ENCODE measurements at regions not wholly inside any gene's neighbourhood (a gene's known extent, or its start where the extent isn't known, plus 50 kb on each side); places are given as distances from the start of the nearest gene placed in this dataset.

DNA sequence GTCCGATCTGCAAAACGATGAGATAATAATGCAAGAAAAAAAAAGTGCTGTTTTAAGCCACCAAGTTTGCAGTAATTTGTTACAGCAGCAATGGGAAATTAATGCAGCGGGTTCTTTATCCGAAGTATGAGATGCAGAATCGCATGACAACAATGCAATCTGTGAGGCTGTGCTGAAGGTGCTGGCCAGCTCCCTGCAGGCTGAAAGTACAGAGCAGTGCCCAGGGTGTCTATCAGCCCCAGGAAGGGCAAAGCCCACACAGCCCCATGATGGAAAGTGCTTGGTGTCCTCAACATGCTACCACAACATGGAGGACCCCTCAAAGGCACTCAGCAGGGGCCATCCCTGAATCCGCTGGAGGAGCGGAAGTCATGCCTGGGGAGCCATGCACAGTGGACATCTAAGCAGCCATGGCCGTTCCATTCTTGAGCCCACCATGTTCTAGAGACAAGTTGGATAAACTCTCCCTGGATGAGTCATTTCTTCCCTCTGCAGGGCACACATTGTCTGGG, 199.5 kb upstream of the PFKP start:
- H3K9me2 ChIP-seq (ENCODE audit: insufficient read depth, low read length): no peaks in the 10 kb centered on the region
- intact Hi-C loops (cut with micrococcal nuclease; ENCODE audit: unreplicated experiment): no loop called here
- no peaks in the 10 kb centered on the region for H3K9me3 ChIP-seq (ENCODE audit: low read length)
- no TSS peak for BruUV-seq (replicated peaks)
- TF ChIP-seq, protein P1, sequence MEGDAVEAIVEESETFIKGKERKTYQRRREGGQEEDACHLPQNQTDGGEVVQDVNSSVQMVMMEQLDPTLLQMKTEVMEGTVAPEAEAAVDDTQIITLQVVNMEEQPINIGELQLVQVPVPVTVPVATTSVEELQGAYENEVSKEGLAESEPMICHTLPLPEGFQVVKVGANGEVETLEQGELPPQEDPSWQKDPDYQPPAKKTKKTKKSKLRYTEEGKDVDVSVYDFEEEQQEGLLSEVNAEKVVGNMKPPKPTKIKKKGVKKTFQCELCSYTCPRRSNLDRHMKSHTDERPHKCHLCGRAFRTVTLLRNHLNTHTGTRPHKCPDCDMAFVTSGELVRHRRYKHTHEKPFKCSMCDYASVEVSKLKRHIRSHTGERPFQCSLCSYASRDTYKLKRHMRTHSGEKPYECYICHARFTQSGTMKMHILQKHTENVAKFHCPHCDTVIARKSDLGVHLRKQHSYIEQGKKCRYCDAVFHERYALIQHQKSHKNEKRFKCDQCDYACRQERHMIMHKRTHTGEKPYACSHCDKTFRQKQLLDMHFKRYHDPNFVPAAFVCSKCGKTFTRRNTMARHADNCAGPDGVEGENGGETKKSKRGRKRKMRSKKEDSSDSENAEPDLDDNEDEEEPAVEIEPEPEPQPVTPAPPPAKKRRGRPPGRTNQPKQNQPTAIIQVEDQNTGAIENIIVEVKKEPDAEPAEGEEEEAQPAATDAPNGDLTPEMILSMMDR (conservative IDR thresholded peaks at IDR 0.05; ENCODE audit: low read length): no peak
- TF ChIP-seq EZH2phosphoT487 (IDR thresholded peaks at IDR 0.05; ENCODE audit: borderline replicate concordance, low read depth, low read length): no peak
- no peaks in the 10 kb centered on the region for H3K4me1 ChIP-seq (ENCODE audit: insufficient read depth, low read length, poor library complexity, severe bottlenecking)
- ChIA-PET CTCF (ENCODE audit: unreplicated experiment) (no interaction called here), POLR2A (no interaction called here)
- no peaks in the 10 kb centered on the region for H4K20me1 ChIP-seq (ENCODE audit: insufficient read depth, low read length)
- no peaks in the 10 kb centered on the region for H3K36me3 ChIP-seq (ENCODE audit: insufficient read depth, low read length)
- H3K27ac ChIP-seq (ENCODE audit: low read depth, low read length, poor library complexity, severe bottlenecking): no peak overlapping the region
- no peak for DNase-seq (ENCODE audit: low spot score)
- H3K4me3 ChIP-seq (ENCODE audit: low read depth, low read length, poor library complexity, severe bottlenecking): no peak overlapping the region
- no peaks in the 10 kb centered on the region for H3K79me2 ChIP-seq (ENCODE audit: insufficient read depth, low read depth, low read length)
- H2AFZ ChIP-seq (ENCODE audit: low read length): no peak overlapping the region
- no peak overlapping the region for H3K4me2 ChIP-seq (ENCODE audit: low read length)

DNA sequence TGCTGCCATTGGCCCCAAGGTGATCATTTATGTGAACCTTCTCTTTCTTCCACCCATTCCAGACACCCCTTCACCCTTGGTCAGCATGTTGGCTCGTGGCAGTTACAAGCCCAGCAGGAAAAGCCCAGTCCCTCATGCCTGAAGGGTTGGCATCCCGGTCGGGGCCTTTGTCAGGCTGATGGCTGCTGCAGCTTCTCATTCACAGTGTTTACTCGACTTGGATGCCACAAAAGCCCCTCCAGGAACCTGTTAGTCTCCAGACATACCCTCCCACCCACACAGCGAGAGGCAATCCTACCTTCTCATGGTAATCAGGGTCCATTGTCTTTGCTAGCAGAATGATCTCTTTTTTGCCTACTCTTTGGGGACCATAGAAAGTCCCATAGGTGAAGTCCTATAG, 200.8 kb upstream of the PFKP start:
- Histone ChIP-seq H3K79me2 (ENCODE audit: insufficient read depth, low read depth, low read length) (no peaks in the 10 kb centered on the region), H3K9me3 (ENCODE audit: low read length) (no peaks in the 10 kb centered on the region), H3K4me3 (ENCODE audit: low read depth, low read length, poor library complexity, severe bottlenecking) (no peak overlapping the region), H3K4me1 (ENCODE audit: insufficient read depth, low read length, poor library complexity, severe bottlenecking) (no peaks in the 10 kb centered on the region), H2AFZ (ENCODE audit: low read length) (no peak overlapping the region), H3K9me2 (ENCODE audit: insufficient read depth, low read length) (no peaks in the 10 kb centered on the region), H3K4me2 (ENCODE audit: low read length) (no peak overlapping the region), H3K27ac (ENCODE audit: low read depth, low read length, poor library complexity, severe bottlenecking) (no peak overlapping the region), H3K36me3 (ENCODE audit: insufficient read depth, low read length) (no peaks in the 10 kb centered on the region), H4K20me1 (ENCODE audit: insufficient read depth, low read length) (no peaks in the 10 kb centered on the region)
- no peak for DNase-seq (ENCODE audit: low spot score)
- no TSS peak for BruUV-seq (replicated peaks)
- TF ChIP-seq, protein P1 (conservative IDR thresholded peaks at IDR 0.05; ENCODE audit: low read length): no peak
- no peak for TF ChIP-seq EZH2phosphoT487 (IDR thresholded peaks at IDR 0.05; ENCODE audit: borderline replicate concordance, low read depth, low read length)
- CTCF ChIA-PET (ENCODE audit: unreplicated experiment): no interaction called here
- intact Hi-C loops (cut with micrococcal nuclease; ENCODE audit: unreplicated experiment): no loop called here
- POLR2A ChIA-PET: no interaction called here

DNA sequence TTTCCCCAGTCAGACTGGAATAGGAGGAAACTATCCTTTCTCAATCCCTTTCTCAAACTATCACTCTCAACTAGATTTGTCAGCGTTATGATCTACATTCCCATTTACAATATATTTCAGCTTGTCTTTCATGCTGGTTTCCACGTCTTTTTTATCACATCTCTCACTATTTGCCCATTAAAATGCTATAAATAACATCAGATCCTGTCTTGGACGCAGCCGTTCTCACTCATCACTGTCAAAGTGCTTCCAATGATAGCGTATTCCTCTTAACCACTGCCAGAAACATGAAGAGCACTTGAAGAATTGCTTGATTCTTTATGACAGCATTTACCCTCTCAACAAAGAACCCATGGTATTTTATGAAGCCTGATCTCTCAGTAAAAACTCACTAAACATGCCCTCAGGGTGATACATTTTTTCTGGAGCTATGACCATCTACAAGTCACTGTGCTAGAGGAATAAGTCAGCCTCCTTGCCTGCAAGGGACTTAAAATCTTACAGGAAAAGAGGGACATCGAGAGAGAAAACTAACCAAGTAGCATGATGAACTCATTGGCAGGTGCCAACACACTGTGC, 205.6 kb upstream of the PFKP start:
- no peaks in the 10 kb centered on the region for H3K9me3 ChIP-seq (ENCODE audit: low read length)
- ChIA-PET CTCF (ENCODE audit: unreplicated experiment) (no interaction called here), POLR2A (interaction anchor here (1.1 kb wide), 1 partner anchor 9 kb away, joined by 4 read pairs; no protein-coding TSS in a partner anchor)
- H3K4me1 ChIP-seq (ENCODE audit: insufficient read depth, low read length, poor library complexity, severe bottlenecking): no peaks in the 10 kb centered on the region
- TF ChIP-seq, protein P1 (conservative IDR thresholded peaks at IDR 0.05; ENCODE audit: low read length): no peak
- no peak for TF ChIP-seq EZH2phosphoT487 (IDR thresholded peaks at IDR 0.05; ENCODE audit: borderline replicate concordance, low read depth, low read length)
- H2AFZ ChIP-seq (ENCODE audit: low read length): no peak overlapping the region
- H3K27ac ChIP-seq (ENCODE audit: low read depth, low read length, poor library complexity, severe bottlenecking): no peak overlapping the region
- no peak overlapping the region for H3K4me3 ChIP-seq (ENCODE audit: low read depth, low read length, poor library complexity, severe bottlenecking)
- no peaks in the 10 kb centered on the region for H3K79me2 ChIP-seq (ENCODE audit: insufficient read depth, low read depth, low read length)
- DNase-seq (ENCODE audit: low spot score): no peak
- no peak overlapping the region for H3K4me2 ChIP-seq (ENCODE audit: low read length)
- H3K9me2 ChIP-seq (ENCODE audit: insufficient read depth, low read length): no peaks in the 10 kb centered on the region
- intact Hi-C loops (cut with micrococcal nuclease; ENCODE audit: unreplicated experiment): no loop called here
- no peaks in the 10 kb centered on the region for H3K36me3 ChIP-seq (ENCODE audit: insufficient read depth, low read length)
- no TSS peak for BruUV-seq (replicated peaks)
- no peaks in the 10 kb centered on the region for H4K20me1 ChIP-seq (ENCODE audit: insufficient read depth, low read length)
